Left lung (tissue), 4 donors: ENCODE measurements at regions not wholly inside any gene's neighbourhood (a gene's known extent, or its start where the extent isn't known, plus 50 kb on each side); places are given as distances from the start of the nearest gene placed in this dataset.

ENCODE experiments used
- ATAC-seq: fragments of 200-7000 bp; cut with Tn5 transposase; one replicate; pipeline ENCODE4 v1.9.1; 2020; ENCODE audit warnings: moderate library complexity
- DNase-seq, 4 donors: peaks; one replicate each; pipeline ENCODE4 v3.0.0-alpha.2; 2013 to 2020
- H3K27ac ChIP-seq, 2 donors: fragments of 200-600 bp; sonication (generic) in 1 of 2; one replicate each; pipeline versions ENCODE4 v1.5.0 to v1.8.0; 2020 to 2021
- H3K27me3 ChIP-seq, 2 donors: fragments of 200-600 bp; sonication (generic) in 1 of 2; one replicate each; pipeline versions ENCODE4 v1.5.0 to v1.8.0; 2020 to 2021
- H3K36me3 ChIP-seq, 2 donors: fragments of 200-600 bp; sonication (generic) in 1 of 2; one replicate each; pipeline versions ENCODE4 v1.5.0 to v1.8.0; 2020 to 2021
- H3K4me1 ChIP-seq, 2 donors: fragments of 200-600 bp; one replicate each; pipeline ENCODE4 v1.8.0; 2021
- H3K4me3 ChIP-seq, 2 donors: fragments of 200-600 bp; sonication (generic) in 1 of 2; one replicate each; pipeline versions ENCODE4 v1.5.0 to v1.8.0; 2020 to 2021; ENCODE audit warnings: mild to moderate bottlenecking in 1 of 2
- H3K9me3 ChIP-seq, 2 donors: fragments of 200-600 bp; sonication (generic) in 1 of 2; one replicate each; pipeline versions ENCODE4 v1.5.0 to v1.8.0; 2020 to 2021
- intact Hi-C, 2 donors: fragments of 100-400 bp; cut with DNase I; formaldehyde crosslinking; loops; one replicate each; pipeline versions ENCODE4 v1.11.2 to v1.14.2; 2022
- TF ChIP-seq, protein P1 (sequence below), 2 donors: fragments of 200-600 bp; sonication (generic) in 1 of 2; IDR thresholded peaks; one replicate each; pipeline versions ENCODE4 v1.5.0 to v1.8.0; 2021; ENCODE audit warnings: antibody characterized with exemption in 2 of 2
- donor health status: DM: no; HTN: yes; CAD: no.
- donor health status: DM: no; HTN: no; CAD: no.

DNA sequence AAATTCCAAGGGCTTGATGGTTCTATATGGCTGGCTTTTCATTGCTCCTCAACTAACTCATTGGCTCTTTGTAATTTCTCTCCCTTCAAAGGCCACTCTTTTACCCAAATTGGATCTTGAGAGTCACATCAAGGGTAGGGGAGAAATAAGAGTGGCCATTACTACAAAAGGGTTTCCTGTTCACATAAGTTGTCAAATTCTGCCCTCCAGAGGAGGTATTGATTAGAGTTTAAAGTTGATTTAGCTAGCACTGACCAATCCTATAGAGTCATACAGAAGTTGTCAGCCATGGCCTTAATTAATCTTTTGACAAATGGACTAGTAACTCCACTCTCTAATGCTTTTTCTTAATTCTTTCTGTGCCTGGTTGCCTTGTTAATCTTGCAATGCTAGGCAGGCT is 336.0 kb downstream of the RPS4Y2 start:
- H3K9me3 ChIP-seq, result peaks cover 0 to 7% of the 10 kb centered on the region in 2 donors
- no peak overlapping the region for H3K4me3 ChIP-seq
- H3K4me1 ChIP-seq, result no peaks in the 10 kb centered on the region
- ATAC-seq (no peak), DNase-seq (no peak)
- TF ChIP-seq, protein P1, sequence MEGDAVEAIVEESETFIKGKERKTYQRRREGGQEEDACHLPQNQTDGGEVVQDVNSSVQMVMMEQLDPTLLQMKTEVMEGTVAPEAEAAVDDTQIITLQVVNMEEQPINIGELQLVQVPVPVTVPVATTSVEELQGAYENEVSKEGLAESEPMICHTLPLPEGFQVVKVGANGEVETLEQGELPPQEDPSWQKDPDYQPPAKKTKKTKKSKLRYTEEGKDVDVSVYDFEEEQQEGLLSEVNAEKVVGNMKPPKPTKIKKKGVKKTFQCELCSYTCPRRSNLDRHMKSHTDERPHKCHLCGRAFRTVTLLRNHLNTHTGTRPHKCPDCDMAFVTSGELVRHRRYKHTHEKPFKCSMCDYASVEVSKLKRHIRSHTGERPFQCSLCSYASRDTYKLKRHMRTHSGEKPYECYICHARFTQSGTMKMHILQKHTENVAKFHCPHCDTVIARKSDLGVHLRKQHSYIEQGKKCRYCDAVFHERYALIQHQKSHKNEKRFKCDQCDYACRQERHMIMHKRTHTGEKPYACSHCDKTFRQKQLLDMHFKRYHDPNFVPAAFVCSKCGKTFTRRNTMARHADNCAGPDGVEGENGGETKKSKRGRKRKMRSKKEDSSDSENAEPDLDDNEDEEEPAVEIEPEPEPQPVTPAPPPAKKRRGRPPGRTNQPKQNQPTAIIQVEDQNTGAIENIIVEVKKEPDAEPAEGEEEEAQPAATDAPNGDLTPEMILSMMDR (IDR thresholded peaks at IDR 0.05), result no peak
- no peak overlapping the region for H3K27ac ChIP-seq
- no peaks in the 10 kb centered on the region for H3K27me3 ChIP-seq
- intact Hi-C loops, result no loop called here
- H3K36me3 ChIP-seq, result no peaks in the 10 kb centered on the region

DNA sequence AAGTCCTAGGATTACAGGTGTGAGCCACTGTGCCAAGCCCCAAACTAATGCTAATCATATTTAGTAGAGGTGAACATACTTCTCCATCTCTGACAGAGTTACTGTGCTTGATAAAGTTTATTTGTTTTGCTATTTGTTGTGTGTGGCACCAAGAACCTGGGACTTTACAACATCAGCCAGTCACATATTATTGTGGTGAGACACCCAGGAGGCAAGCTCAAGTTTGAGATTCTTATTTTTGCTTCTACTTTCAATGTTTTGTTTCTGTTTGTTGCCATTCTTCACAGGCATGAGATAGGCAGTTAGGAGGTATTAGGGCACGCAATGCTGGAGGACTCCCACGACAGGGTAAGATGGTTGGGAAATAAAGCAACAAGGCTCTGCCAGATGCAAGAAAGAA is 346.6 kb downstream of the RPS4Y2 start:
- Histone ChIP-seq H3K4me1 (no peaks in the 10 kb centered on the region), H3K36me3 (no peaks in the 10 kb centered on the region), H3K9me3 (no peaks in the 10 kb centered on the region), H3K27me3 (no peaks in the 10 kb centered on the region), H3K27ac (no peak overlapping the region), H3K4me3 (no peak overlapping the region)
- TF ChIP-seq, protein P1 (IDR thresholded peaks at IDR 0.05), result no peak
- intact Hi-C loops, result no loop called here
- no peak for DNase-seq
- ATAC-seq, result no peak

DNA sequence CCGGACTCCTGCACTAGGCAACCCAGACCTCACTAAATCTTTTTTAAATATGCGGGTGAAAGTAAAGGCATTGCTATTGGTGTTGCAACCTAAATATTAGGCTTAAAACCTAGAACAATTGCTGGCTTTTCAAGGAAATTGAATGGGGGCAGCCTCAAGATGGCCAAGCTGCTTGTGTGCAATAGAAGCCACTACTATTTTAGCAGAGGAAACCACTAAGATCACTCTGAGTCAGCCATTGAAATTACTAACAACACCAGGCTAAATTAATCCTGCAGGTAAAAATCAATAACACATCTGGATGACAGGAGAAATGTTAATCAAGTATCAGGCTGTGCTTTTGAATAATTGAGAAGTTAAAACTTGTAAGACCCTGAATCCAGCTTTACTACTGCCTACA is 348.0 kb downstream of the RPS4Y2 start:
- no peak for ATAC-seq
- TF ChIP-seq, protein P1 (IDR thresholded peaks at IDR 0.05), result no peak
- DNase-seq, result no peak
- no peaks in the 10 kb centered on the region for H3K9me3 ChIP-seq
- H3K27me3 ChIP-seq, result no peaks in the 10 kb centered on the region
- no peaks in the 10 kb centered on the region for H3K4me1 ChIP-seq
- no peak overlapping the region for H3K27ac ChIP-seq
- no peak overlapping the region for H3K4me3 ChIP-seq
- intact Hi-C loops, result no loop called here
- H3K36me3 ChIP-seq, result no peaks in the 10 kb centered on the region

GRCh38 chrY:21105529-21105928 is 349.6 kb downstream of the RPS4Y2 start:
- intact Hi-C loops, result no loop called here
- no peak for ATAC-seq
- Histone ChIP-seq H3K9me3 (no peaks in the 10 kb centered on the region), H3K27me3 (no peaks in the 10 kb centered on the region), H3K4me1 (no peaks in the 10 kb centered on the region), H3K4me3 (no peak overlapping the region), H3K36me3 (no peaks in the 10 kb centered on the region), H3K27ac (no peak overlapping the region)
- TF ChIP-seq, protein P1 (IDR thresholded peaks at IDR 0.05), result no peak
- no peak for DNase-seq

DNA sequence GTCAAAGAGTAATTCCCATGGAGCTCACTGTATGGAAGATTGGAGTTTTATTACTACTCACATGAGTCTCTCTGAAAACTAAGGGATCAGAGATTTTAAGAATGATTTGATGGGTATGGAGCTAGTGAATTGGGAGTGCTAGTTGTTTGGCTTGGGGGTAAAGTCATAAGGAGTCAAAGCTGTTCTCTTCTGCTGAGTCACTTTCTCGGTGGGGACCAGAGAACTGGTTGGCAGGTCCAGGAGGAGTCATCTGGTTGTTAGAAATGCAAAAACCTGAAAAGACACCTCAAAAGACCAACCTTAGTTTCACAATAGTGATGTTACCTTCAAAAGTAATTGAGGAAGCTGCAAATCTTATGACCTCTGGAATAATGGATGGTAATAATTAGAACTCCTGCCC is 355.4 kb downstream of the RPS4Y2 start:
- no peak for DNase-seq
- H3K4me3 ChIP-seq, result no peak overlapping the region

More for the DNA sequence above, 355.4 kb downstream of the RPS4Y2 start:
- H3K27me3 ChIP-seq, result no peaks in the 10 kb centered on the region
- no peak overlapping the region for H3K27ac ChIP-seq
- TF ChIP-seq, protein P1 (IDR thresholded peaks at IDR 0.05), result no peak
- intact Hi-C loops, result no loop called here
- no peaks in the 10 kb centered on the region for H3K9me3 ChIP-seq
- H3K4me1 ChIP-seq, result no peaks in the 10 kb centered on the region
- no peak for ATAC-seq
- no peaks in the 10 kb centered on the region for H3K36me3 ChIP-seq
